Activated CD4-positive, alpha-beta T cell treated with anti-CD3 and anti-CD28 coated beads, Interleukin-2, amount 50 U/mL, for 4 hours (primary cell): ENCODE measurements at regions not wholly inside any gene's neighbourhood (a gene's known extent, or its start where the extent isn't known, plus 50 kb on each side); places are given as distances from the start of the nearest gene placed in this dataset.

ENCODE experiments used
- DNase-seq, 2 experiments: peaks; one replicate each; pipeline ENCODE4 v3.0.0-alpha.2; 2020

DNA sequence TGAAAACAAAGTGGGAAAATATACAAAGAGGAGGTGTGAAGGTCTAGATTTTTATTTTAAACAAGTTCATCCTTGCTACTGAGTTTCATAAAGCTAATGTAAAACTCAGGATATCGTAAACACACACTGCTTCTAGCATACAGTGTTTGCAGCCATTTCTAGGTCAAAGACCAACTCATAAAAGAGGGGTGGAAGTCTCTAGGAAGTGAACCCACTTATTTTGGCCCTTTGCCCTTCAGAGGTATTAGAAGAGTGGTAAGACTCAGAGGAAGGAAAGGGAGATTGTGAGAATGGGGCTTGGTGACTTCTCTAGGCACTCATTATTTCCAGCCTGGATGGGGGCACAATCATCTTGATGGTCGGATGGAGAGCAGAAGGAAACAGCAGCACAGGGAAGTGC, 91.2 kb downstream of the TNFSF18 start:
- no peak for DNase-seq

GRCh38 chr1:172960019-172960418, 90.7 kb downstream of the TNFSF18 start:
- no peak for DNase-seq

GRCh38 chr1:172960454-172961208, 90.1 kb downstream of the TNFSF18 start:
- no peak for DNase-seq

DNA sequence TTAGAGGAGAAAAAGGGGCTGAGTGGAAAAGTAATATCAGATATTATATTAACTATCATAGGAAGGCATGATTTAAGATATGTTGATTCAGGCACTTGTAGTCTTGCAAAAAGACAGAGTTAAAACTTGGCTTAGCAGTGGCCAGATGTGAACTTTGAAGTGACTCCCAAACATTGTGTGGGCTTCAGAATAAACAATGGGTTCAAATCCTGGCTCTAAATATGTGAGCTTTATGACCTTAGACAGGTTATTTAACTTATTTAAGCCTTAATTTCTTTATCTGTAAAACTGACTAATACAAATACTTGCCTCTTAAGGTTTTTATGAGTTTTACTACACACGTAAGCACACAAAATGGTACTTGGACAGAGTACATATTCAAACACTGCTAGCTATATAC, 85.9 kb downstream of the TNFSF18 start:
- no peak for DNase-seq

- DNase-seq = no peak
These were observed 83.7 kb downstream of the TNFSF18 start for GRCh38 chr1:172966844-172967540.

DNA sequence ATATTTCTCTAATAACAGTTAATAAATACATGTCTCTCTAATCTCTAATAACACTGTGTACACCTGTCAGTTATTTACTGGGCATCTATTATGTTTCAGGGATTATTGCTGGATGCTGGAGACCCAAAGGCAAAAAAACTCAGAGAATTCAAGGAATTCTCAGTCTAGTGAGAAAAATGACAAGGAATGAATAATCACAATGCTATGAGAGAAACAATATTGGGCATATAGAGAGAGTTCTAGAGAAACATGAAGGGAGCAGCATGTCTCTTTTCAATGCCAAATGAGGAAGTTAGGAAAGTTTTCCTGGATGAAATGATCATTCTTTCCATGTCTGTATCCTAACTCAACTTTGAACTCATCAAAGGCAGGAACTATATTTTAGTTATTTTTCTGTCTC, 82.8 kb downstream of the TNFSF18 start:
- DNase-seq = no peak

DNA sequence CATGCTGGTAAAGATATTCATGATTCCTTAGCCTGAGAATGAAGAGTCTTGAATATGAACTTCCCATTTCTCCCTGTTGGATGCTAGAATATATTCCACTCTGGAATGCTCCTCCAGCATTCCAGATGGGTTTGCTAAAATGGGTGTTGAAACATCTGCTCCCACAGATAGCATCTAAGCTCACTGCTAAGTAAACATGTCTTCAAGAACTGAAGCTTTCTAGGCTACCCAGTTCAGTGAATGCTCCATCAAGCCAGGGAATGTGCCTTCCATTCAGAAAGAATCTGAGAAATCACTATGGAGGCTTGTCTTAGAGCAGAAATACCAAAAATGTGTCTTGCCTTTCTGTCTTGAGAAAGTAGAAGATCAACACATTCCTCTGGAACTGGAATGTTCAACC, 81.1 kb downstream of the TNFSF18 start:
- DNase-seq = no peak

DNA sequence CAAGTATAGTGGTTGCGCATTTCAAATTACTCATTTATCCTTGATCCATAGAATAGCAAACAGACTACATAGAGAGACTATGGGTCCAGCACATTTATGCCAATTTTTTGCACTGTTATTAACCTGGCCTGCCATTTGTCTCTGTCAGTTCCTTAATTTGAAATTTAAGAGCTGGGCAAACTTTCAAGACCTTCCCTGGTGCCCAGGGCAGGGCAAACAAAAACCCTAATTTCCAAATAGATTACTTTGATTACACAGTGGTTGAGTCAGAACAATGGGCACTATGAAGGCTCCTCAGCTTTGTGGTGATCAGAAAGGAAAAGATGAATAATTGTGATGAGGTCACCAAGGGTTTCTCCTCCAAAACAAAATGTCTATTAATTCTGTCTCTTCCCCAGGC, 80.6 kb downstream of the TNFSF18 start:
- no peak for DNase-seq

- no peak for DNase-seq
These were observed 79.5 kb downstream of the TNFSF18 start for GRCh38 chr1:172971241-172971640.

GRCh38 chr1:172972258-172972657, 78.5 kb downstream of the TNFSF18 start:
- no peak for DNase-seq

GRCh38 chr1:172973424-172973823, 77.3 kb downstream of the TNFSF18 start:
- no peak for DNase-seq

DNA sequence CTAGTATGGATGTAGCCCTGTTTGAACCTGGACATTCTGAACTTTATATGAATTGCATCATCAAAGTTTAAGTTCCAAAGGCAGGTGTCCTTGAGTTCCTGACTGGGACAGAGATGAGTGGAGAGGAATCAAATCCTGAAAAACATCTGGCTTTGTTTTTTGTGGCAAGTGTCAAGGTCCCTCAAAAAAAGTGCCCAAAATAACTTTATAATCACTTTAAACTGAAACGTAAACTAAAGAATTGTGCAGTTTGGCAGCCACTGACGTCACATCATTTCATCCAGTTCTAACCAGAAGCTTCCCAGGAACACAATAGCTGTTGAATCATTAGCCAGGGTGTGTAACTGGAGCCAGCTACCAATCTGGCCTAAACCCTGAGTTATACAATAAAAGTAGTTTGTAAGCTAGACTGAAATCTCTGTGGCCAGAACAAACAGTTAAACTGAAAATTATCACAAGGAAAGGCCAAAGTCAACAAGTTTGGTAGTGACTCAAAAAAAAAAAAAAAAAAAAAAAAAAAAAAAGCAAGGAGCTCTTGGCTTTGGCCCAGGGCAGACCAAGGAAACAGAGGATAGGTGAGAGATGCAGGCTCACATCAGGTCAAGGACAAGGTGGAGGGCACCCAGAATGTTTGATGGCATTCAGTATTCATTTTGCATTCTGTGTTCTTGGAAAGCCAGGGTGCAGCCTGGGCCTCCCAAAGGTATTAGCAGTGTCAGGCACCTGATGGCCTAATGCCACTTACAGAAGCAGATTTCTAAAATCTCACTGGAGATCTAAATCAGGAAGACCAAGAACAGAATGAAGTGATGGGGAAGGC, 74.3 kb downstream of the TNFSF18 start:
- no peak for DNase-seq

GRCh38 chr1:172977296-172978017, 73.3 kb downstream of the TNFSF18 start:
- DNase-seq = no peak

GRCh38 chr1:172978595-172978994, 72.1 kb downstream of the TNFSF18 start:
- DNase-seq = no peak

- DNase-seq = no peak
These were observed 70.9 kb downstream of the TNFSF18 start for GRCh38 chr1:172979828-172980227.

DNA sequence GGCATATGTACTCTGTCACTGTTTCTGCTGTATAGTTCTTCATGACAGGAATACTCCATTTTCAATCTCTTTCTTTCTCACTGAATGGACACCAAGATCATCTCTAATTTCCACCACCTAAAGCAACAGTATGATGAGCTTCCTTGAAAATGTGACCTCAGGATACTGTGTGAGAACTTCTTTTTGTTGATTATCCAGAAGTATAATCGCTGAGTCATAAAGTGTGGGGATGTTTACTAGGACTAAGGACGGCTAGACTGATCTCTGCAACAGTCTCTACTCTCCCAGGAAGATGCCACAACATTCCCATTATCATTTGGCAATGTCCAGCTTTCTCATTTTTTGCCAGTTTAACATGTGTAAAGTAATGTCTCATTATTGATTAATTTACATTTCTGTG, 70.3 kb downstream of the TNFSF18 start:
- DNase-seq = no peak

GRCh38 chr1:172980971-172981370, 69.8 kb downstream of the TNFSF18 start:
- DNase-seq = no peak
